PFSK-1 (cell line): ENCODE measurements at regions not wholly inside any gene's neighbourhood (a gene's known extent, or its start where the extent isn't known, plus 50 kb on each side); places are given as distances from the start of the nearest gene placed in this dataset.

Source experiments
- FOXP2 ChIP-seq: optimal IDR thresholded peaks from 2 replicates; pipeline ENCODE3; 2011; ENCODE audit warnings: borderline replicate concordance, control low read depth, inconsistent platforms; ENCODE audit not compliant: insufficient read depth; ENCODE audit errors: extremely low read length, extremely low read depth
- POLR2AphosphoS5 ChIP-seq: IDR thresholded peaks from 2 replicates; pipeline ENCODE4 v1.6.1; 2012; ENCODE audit warnings: low read depth, mild to moderate bottlenecking, control low read depth, low read length, moderate library complexity
- SIN3A ChIP-seq: IDR thresholded peaks from 2 replicates; pipeline ENCODE4 v1.6.1; 2012; ENCODE audit warnings: mild to moderate bottlenecking, low read length, moderate library complexity, borderline replicate concordance; ENCODE audit not compliant: insufficient read depth
- TF ChIP-seq, protein P1 (sequence below), 2 experiments: IDR thresholded peaks; 2 replicates each; pipeline versions ENCODE4 v1.6.1 to v1.8.0; 2011 to 2012; ENCODE audit warnings: low read depth in 2 of 2, low read length in 2 of 2, control low read depth in 1 of 2, inconsistent platforms in 1 of 2, mild to moderate bottlenecking in 1 of 2, moderate library complexity in 1 of 2; ENCODE audit not compliant: insufficient read depth in 1 of 2

DNA sequence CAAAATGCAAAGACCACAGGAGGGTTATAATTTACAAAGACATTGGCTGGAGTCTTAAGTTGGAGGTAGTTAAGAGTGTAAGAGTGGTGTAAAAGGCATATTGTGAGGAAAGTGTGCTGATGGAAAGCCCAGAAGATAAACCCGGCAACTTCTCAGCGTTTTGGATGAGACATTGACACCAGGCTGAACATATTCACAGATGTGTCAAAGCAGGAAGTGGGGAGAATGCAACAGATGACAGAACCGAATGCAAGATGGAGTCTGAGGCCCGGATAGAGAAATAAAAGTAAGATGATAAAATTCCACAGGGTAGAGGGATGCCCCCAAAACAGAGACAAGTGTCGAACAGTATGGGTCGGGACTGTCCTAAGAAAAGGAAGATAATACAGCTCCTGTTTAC is 230.4 kb upstream of the TMEM72 start:
- TF ChIP-seq POLR2AphosphoS5 (no peak), FOXP2 (no peak), SIN3A (no peak)
- TF ChIP-seq, protein P1, sequence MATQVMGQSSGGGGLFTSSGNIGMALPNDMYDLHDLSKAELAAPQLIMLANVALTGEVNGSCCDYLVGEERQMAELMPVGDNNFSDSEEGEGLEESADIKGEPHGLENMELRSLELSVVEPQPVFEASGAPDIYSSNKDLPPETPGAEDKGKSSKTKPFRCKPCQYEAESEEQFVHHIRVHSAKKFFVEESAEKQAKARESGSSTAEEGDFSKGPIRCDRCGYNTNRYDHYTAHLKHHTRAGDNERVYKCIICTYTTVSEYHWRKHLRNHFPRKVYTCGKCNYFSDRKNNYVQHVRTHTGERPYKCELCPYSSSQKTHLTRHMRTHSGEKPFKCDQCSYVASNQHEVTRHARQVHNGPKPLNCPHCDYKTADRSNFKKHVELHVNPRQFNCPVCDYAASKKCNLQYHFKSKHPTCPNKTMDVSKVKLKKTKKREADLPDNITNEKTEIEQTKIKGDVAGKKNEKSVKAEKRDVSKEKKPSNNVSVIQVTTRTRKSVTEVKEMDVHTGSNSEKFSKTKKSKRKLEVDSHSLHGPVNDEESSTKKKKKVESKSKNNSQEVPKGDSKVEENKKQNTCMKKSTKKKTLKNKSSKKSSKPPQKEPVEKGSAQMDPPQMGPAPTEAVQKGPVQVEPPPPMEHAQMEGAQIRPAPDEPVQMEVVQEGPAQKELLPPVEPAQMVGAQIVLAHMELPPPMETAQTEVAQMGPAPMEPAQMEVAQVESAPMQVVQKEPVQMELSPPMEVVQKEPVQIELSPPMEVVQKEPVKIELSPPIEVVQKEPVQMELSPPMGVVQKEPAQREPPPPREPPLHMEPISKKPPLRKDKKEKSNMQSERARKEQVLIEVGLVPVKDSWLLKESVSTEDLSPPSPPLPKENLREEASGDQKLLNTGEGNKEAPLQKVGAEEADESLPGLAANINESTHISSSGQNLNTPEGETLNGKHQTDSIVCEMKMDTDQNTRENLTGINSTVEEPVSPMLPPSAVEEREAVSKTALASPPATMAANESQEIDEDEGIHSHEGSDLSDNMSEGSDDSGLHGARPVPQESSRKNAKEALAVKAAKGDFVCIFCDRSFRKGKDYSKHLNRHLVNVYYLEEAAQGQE (IDR thresholded peaks at IDR 0.05; ENCODE audit: insufficient read depth in 1 of 2, low read depth in 2 of 2, low read length in 2 of 2): no peak
